Suprapubic skin (tissue), 3 donors: ENCODE measurements at regions not wholly inside any gene's neighbourhood (a gene's known extent, or its start where the extent isn't known, plus 50 kb on each side); places are given as distances from the start of the nearest gene placed in this dataset.

ENCODE experiments used
- EP300 ChIP-seq: sonication (generic); formaldehyde crosslinking; IDR thresholded peaks from one replicate; pipeline ENCODE4 v1.6.1; 2017; ENCODE audit warnings: antibody characterized with exemption
- POLR2A ChIP-seq, 2 donors: fragments of 450-650 bp; IDR thresholded peaks; one replicate each; pipeline ENCODE4 v1.6.1; 2017; ENCODE audit warnings: antibody characterized with exemption in 2 of 2, mild to moderate bottlenecking in 2 of 2, moderate library complexity in 2 of 2
- TF ChIP-seq, protein P1 (sequence below), 2 donors: fragments of 200-600 bp in 1 of 2; fragments of 450-650 bp in 1 of 2; sonication (generic) in 1 of 2; IDR thresholded peaks; one replicate each; pipeline ENCODE4 v1.5.1; 2016 to 2019; ENCODE audit warnings: antibody characterized with exemption in 2 of 2, mild to moderate bottlenecking in 1 of 2, moderate library complexity in 1 of 2

DNA sequence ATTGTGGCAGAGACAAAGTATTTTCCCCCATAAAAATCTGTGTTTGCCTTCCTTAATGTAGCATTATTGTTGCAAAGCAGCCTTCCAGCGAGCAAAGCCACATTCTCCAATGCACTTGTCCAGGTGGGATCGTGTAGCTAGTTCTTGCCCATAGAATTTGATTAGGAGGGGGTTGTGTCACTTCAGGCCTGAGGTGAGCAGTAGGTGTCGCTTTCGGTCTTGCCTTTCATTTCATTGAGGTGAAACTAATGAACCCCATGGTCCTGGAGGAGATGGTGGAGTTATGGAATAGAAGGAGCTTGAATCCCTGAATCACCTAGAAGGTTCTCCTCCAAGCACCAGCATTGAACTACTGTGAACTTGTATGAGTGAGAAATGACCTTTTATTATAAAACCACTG is 318.9 kb upstream of the PBX1 start:
- TF ChIP-seq POLR2A (IDR thresholded peaks at IDR 0.05) (no peak), EP300 (no peak)
- TF ChIP-seq, protein P1, sequence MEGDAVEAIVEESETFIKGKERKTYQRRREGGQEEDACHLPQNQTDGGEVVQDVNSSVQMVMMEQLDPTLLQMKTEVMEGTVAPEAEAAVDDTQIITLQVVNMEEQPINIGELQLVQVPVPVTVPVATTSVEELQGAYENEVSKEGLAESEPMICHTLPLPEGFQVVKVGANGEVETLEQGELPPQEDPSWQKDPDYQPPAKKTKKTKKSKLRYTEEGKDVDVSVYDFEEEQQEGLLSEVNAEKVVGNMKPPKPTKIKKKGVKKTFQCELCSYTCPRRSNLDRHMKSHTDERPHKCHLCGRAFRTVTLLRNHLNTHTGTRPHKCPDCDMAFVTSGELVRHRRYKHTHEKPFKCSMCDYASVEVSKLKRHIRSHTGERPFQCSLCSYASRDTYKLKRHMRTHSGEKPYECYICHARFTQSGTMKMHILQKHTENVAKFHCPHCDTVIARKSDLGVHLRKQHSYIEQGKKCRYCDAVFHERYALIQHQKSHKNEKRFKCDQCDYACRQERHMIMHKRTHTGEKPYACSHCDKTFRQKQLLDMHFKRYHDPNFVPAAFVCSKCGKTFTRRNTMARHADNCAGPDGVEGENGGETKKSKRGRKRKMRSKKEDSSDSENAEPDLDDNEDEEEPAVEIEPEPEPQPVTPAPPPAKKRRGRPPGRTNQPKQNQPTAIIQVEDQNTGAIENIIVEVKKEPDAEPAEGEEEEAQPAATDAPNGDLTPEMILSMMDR (IDR thresholded peaks at IDR 0.05), result no peak
